HG02870 (cell line): ENCODE measurements at regions not wholly inside any gene's neighbourhood (a gene's known extent, or its start where the extent isn't known, plus 50 kb on each side); places are given as distances from the start of the nearest gene placed in this dataset.
"Not testable (repeated sequence)": the region's sequence is repeated elsewhere in the genome, so short reads cannot be mapped to it uniquely, and the experiment has no call there.

Experiments
- ATAC-seq: cut with Tn5 transposase; IDR thresholded peaks from one replicate; pipeline ENCODE4 v1.9.1; 2021; ENCODE audit warnings: mild to moderate bottlenecking, moderate library complexity; ENCODE audit not compliant: unreplicated experiment

- ATAC-seq = no peak
These were observed 500.0 kb upstream of the RUNX1 start for GRCh38 chr21:35548904-35549615.

GRCh38 chr21:35547946-35548774, 499.1 kb upstream of the RUNX1 start:
- ATAC-seq = no peak

- no peak for ATAC-seq
These were observed 494.6 kb upstream of the RUNX1 start for GRCh38 chr21:35543746-35544145.

GRCh38 chr21:35540950-35541638, 492.0 kb upstream of the RUNX1 start:
- no peak for ATAC-seq

- ATAC-seq = no peak
These were observed 489.3 kb upstream of the RUNX1 start for GRCh38 chr21:35538386-35538785.

- no peak for ATAC-seq
These were observed 488.5 kb upstream of the RUNX1 start for GRCh38 chr21:35537604-35538003.

GRCh38 chr21:35533893-35534292, 484.8 kb upstream of the RUNX1 start:
- no peak for ATAC-seq

- no peak for ATAC-seq
These were observed 481.7 kb upstream of the RUNX1 start for GRCh38 chr21:35530766-35531165.

GRCh38 chr21:35529171-35529863, 480.2 kb upstream of the RUNX1 start:
- peak; percentile 17 for ATAC-seq

GRCh38 chr21:35528116-35529042, 479.3 kb upstream of the RUNX1 start:
- peak; percentile 59 for ATAC-seq

- ATAC-seq = no peak
These were observed 478.3 kb upstream of the RUNX1 start for GRCh38 chr21:35527358-35527757.

GRCh38 chr21:35525443-35525842, 476.3 kb upstream of the RUNX1 start:
- ATAC-seq = no peak

- no peak for ATAC-seq
These were observed 472.9 kb upstream of the RUNX1 start for GRCh38 chr21:35521852-35522505.

GRCh38 chr21:35521293-35521692, 472.2 kb upstream of the RUNX1 start:
- no peak for ATAC-seq

- no peak for ATAC-seq
These were observed 471.8 kb upstream of the RUNX1 start for GRCh38 chr21:35520856-35521255.

GRCh38 chr21:35520302-35520701, 471.2 kb upstream of the RUNX1 start:
- no peak for ATAC-seq

- no peak for ATAC-seq
These were observed 468.8 kb upstream of the RUNX1 start for GRCh38 chr21:35517865-35518264.

- not testable (repeated sequence) for ATAC-seq
These were observed 467.2 kb upstream of the RUNX1 start for GRCh38 chr21:35516292-35516691.

- no peak for ATAC-seq
These were observed 463.2 kb upstream of the RUNX1 start for GRCh38 chr21:35512346-35512745.
